Ishikawa (cell line): ENCODE measurements at regions not wholly inside any gene's neighbourhood (a gene's known extent, or its start where the extent isn't known, plus 50 kb on each side); places are given as distances from the start of the nearest gene placed in this dataset.

Source experiments
- CEBPB ChIP-seq: IDR thresholded peaks from 2 replicates; pipeline ENCODE4 v1.6.1; 2012
- CREB1 ChIP-seq: IDR thresholded peaks from 2 replicates; pipeline ENCODE4 v1.6.1; 2012; ENCODE audit warnings: low read depth
- EGR1 ChIP-seq: IDR thresholded peaks from 2 replicates; pipeline ENCODE4 v1.6.1; 2012
- EP300 ChIP-seq: IDR thresholded peaks from 2 replicates; pipeline ENCODE4 v1.6.1; 2012; ENCODE audit warnings: borderline replicate concordance
- FOXM1 ChIP-seq: IDR thresholded peaks from 2 replicates; pipeline ENCODE4 v1.6.1; 2012; ENCODE audit warnings: low read depth, borderline replicate concordance
- MAX ChIP-seq: IDR thresholded peaks from 2 replicates; pipeline ENCODE4 v1.6.1; 2012
- NFIC ChIP-seq: IDR thresholded peaks from 2 replicates; pipeline ENCODE4 v1.6.1; 2012
- REST ChIP-seq: IDR thresholded peaks from 2 replicates; pipeline ENCODE4 v1.6.1; 2012; ENCODE audit warnings: low read depth, mild to moderate bottlenecking
- TAF1 ChIP-seq: IDR thresholded peaks from 2 replicates; pipeline ENCODE4 v1.6.1; 2012; ENCODE audit warnings: low read depth, mild to moderate bottlenecking
- TCF12 ChIP-seq: IDR thresholded peaks from 2 replicates; pipeline ENCODE4 v1.6.1; 2012; ENCODE audit warnings: low read depth
- TEAD4 ChIP-seq: IDR thresholded peaks from 2 replicates; pipeline ENCODE4 v1.6.1; 2012
- USF1 ChIP-seq: IDR thresholded peaks from 2 replicates; pipeline ENCODE4 v1.6.1; 2012
- YY1 ChIP-seq: IDR thresholded peaks from 2 replicates; pipeline ENCODE4 v1.6.1; 2012; ENCODE audit warnings: low read depth
- ZBTB7A ChIP-seq: IDR thresholded peaks from 2 replicates; pipeline ENCODE4 v1.6.1; 2012; ENCODE audit warnings: low read depth

GRCh38 chr5:156121234-156121633 lies 205.7 kb upstream of the SGCD start:
- no peak for TF ChIP-seq MAX

- TF ChIP-seq EP300 (no peak), TEAD4 (no peak), YY1 (no peak), CREB1 (no peak), CEBPB (no peak), MAX (no peak), USF1 (no peak), TCF12 (no peak), FOXM1 (no peak)
Measured at GRCh38 chr5:156121882-156122281, 205.1 kb upstream of the SGCD start.

GRCh38 chr5:156124708-156125107 lies 202.3 kb upstream of the SGCD start:
- no peak for TF ChIP-seq YY1
- TF ChIP-seq TCF12 = no peak
- TF ChIP-seq ZBTB7A = no peak
- TF ChIP-seq NFIC = no peak
- no peak for TF ChIP-seq CREB1
- TF ChIP-seq MAX = no peak
- TF ChIP-seq TEAD4 = no peak
- no peak for TF ChIP-seq TAF1
- no peak for TF ChIP-seq EP300
- no peak for TF ChIP-seq REST
- TF ChIP-seq USF1 = no peak
- no peak for TF ChIP-seq CEBPB
- no peak for TF ChIP-seq FOXM1

GRCh38 chr5:156125118-156125517 lies 201.8 kb upstream of the SGCD start:
- TF ChIP-seq ZBTB7A (no peak), USF1 (no peak), CREB1 (no peak), NFIC (no peak), TCF12 (no peak), FOXM1 (no peak), REST (no peak), YY1 (no peak), TEAD4 (no peak), EP300 (no peak), TAF1 (no peak), CEBPB (no peak), EGR1 (no peak), MAX (no peak)

GRCh38 chr5:156126716-156127115 lies 200.2 kb upstream of the SGCD start:
- TF ChIP-seq REST = no peak
- TF ChIP-seq USF1 = no peak
- no peak for TF ChIP-seq MAX
- no peak for TF ChIP-seq TEAD4
- TF ChIP-seq FOXM1 = no peak
- TF ChIP-seq EGR1 = no peak
- no peak for TF ChIP-seq TCF12
- no peak for TF ChIP-seq ZBTB7A
